Left colon (tissue), 2 donors: ENCODE measurements at regions not wholly inside any gene's neighbourhood (a gene's known extent, or its start where the extent isn't known, plus 50 kb on each side); places are given as distances from the start of the nearest gene placed in this dataset.
A peak's percentile ranks its signal among the peaks of the same experiment; 100 is the strongest.
"Not testable (repeated sequence)": the region's sequence is repeated elsewhere in the genome, so short reads cannot be mapped to it uniquely, and the experiment has no call there.

Experiments used
- ATAC-seq: fragments of 200-7000 bp; cut with Tn5 transposase; one replicate; pipeline ENCODE4 v1.9.1; 2020; ENCODE audit warnings: mild to moderate bottlenecking, moderate library complexity
- DNase-seq, 2 donors: peaks; one replicate each; pipeline ENCODE4 v3.0.0-alpha.2; 2020
- intact Hi-C, 2 donors: fragments of 100-400 bp; cut with DNase I in 1 of 2; cut with micrococcal nuclease in 1 of 2; formaldehyde crosslinking; loops; one replicate each; pipeline versions ENCODE4 v1.11.2 to v1.14.0; 2022; cut with DNase I, micrococcal nuclease
- donor health status: DM: no; HTN: no; CAD: no.
- donor health status: DM: yes; HTN: yes; CAD: no.

DNA sequence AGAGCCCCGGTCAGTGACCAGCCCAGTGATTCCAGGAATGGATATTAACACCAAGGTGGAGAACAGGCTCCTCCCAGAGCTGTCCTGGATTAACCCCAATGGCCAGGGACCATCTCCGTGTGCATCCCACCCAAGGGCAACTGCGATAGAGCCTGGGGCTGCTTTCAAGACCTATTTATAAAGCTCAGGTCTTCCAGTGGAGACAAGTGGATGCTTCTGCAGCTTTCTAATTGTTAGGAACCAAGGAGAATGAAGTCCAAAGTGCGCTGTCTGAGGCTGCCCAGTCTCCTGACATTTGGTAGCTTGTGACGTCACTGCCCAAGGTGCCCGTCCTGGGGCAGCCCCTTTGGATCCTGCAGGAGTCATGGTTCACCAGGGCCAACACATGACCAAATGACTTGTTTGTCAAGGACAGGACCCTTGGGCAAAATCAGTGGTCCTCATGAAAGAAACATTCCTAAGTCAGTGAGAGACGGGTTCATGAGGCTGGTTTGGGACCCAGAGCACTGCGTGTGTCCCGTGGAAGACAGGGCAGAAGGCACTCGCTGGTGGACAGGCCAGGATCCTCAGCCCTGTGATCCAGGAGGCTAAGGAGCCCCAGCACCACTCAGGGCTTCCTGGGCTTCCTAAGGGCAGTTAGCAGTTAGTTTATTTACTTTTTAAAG is 174.9 kb downstream of the ANKRD60 start:
- no peak for DNase-seq
- ATAC-seq, result no peak
- intact Hi-C loops, result no loop called here

DNA sequence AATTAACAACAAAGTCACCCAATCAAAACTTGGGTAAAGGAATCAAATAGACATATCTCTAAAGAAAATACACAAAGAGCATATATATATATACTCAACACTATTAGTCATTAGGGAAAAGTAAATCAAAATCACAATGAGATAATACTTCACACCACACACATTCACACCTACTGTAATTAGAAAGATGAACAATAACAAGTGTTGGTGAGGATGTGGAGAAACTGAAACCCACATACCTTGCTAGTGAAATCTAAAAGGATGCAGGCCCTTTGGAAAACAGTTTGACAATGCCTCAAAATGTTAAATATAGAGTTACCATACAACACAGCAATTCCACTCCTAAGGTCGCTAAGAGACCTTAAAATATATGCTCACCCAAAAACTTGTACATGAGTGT is 177.1 kb downstream of the ANKRD60 start:
- no peak for ATAC-seq
- DNase-seq, result no peak
- intact Hi-C loops, result no loop called here

DNA sequence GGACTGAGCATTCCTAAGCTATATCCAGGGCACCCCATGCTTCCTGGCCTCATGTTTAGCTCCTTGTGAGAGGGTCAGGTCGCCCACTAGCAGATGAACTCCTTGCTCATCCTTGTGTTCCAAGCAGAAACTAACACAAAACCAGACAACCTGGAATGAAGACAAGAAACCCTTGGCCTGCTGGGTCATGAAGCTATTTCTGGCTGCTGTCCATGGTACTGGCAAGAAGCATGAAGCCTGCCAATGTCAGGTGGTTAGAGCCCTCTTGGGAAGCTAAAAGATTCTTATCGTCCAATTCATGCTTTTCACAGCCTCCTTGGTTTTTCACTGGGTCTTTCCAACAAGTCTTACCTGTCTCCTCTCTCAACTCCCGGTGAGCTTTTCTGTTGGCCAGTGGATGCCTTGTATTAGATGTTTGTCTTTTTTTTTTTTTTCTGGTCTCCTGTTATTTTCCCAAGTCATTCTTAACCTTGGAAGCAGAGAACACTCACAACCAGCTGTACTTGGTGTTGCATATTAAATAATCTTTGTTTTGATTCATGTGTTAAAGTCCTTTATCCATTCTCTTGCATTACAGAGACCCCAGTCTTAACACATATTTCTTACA is 180.3 kb downstream of the ANKRD60 start:
- no peak for ATAC-seq
- DNase-seq, result no peak
- intact Hi-C loops, result no loop called here

DNA sequence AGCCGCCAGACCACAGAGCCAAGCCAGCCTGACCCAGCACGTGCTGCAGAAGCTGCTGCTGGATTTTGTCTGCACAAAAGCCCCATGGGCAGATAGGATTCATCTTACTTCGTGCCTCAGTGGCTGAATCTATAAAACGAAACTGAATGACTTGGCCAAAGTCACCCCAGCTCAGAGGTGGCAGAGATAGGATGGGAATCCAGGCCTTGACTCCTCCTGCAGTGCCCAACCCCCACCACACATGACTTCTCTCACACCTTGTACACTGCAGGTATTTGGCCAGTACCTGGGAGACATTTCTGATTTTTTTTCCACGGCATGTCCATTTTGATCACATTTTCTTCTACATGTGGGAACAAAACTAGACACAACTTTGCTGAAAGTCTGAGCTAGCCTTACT is 182.1 kb downstream of the ANKRD60 start:
- intact Hi-C loops, result no loop called here
- ATAC-seq (no peak), DNase-seq (no peak)

DNA sequence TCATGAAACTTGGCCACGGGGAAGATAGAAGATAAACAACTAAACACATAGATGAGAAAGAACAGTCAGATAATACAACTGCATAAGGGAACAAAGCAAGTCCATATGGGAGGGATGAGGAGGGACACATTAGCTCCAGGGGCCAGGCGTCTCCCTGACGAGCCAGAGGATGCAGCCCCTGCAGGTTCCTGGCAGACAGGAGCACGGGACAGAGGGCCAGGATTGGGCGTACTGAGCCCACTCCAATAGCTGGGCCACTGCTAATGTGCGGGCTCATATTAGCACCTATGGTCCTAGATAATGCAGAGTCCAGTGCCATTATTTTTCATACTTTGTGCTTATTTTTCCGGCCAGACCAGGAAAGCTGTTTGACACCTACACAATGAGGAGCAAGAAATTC is 182.9 kb downstream of the ANKRD60 start:
- ATAC-seq, result no peak
- intact Hi-C loops, result no loop called here
- no peak for DNase-seq

DNA sequence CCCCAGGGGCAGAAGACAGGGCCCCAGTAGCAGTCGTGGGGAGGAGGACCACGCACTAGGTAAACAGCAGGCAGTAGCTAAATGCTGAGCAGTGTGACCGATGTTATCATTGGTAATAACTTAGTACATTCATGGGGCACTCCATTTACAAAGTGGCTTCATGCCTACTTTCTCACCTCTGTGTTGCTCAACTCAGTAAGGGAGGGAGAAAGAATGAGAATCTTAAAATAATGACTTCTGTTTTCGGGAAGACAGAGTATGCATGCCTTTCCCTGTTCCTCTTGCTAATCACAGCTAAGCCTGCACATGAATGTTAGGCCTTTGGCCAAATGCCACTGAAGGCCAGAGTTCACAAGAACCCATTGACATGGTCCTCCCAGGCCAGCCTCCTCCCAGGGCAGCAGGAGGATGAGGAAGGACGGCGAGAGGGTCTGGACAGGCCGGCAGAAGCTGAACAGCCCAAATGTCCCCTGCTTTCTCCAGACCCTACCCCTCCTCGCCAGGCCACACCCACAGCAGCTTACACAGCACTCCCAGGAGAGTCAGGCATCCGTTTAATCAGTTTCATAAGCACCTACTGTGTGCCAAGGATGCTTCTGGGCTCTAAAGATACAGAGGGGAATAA is 183.4 kb downstream of the ANKRD60 start:
- intact Hi-C loops, result no loop called here
- DNase-seq (no peak), ATAC-seq (no peak)

DNA sequence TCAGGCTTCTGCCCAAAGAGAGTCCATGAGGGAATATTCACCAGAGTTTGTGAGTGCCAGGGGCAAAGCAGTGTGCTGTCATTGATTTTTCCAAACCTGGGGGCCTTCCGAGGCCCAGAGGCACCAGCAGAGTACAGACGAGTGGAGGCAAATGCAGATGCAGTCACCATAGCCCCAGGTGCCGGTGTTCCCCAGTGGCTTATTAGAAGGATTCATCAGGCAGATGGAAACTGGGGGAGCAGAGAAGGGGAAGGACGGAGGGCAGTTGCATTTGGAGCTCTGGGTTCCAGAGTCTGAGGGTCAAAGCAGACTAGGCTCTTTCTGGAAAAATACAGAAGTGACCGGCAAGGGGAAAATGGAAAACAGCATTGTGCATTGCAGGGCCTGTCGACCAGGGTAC is 184.2 kb downstream of the ANKRD60 start:
- no peak for DNase-seq
- intact Hi-C loops, result no loop called here

DNA sequence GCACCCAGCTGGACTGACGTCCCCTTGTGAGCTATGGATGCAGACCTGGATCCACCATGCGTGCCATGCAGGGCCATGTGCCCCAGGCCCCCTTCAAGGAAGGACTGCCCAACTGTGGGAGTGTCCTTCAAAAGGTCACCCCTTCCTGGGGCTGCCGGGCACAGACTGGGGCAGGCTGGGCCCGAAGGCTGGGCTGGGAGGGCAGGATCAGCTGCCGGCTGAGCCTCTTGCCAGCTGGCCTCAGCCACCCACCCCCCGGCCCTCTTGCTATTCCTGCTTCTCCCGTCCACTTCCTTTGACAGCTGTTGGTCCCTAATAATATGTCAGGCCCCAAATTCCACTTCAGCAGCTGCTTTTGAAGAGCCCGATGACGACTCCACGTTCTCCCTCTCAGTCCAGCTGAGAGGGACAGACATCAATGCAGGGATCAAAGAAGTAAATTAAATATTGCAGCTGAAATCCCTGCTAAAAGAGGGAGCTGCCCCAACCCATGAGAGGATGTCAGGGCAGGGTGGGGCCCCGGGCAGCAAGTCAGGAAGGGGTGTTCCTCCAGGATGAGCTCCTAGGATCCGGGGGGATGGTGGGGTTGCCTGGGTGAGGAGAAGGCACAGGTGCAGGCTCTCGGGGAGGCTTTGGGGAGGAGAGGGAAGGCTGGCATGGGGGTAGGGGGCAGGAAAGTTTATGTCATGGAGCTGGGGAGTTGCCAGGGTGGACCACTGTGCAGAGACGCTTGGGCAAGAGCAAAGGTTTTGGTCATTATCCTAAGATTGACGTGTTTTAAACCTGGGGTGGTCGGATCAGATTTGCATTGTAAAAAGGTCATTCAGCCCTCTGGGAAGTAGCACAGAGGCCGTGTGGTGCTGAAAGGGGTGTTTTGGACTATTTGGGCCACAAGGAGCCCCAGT is 185.0 kb downstream of the ANKRD60 start:
- intact Hi-C loops, result no loop called here
- DNase-seq (no peak), ATAC-seq (no peak)

More for the DNA sequence above, 184.2 kb downstream of the ANKRD60 start:
- no peak for ATAC-seq

DNA sequence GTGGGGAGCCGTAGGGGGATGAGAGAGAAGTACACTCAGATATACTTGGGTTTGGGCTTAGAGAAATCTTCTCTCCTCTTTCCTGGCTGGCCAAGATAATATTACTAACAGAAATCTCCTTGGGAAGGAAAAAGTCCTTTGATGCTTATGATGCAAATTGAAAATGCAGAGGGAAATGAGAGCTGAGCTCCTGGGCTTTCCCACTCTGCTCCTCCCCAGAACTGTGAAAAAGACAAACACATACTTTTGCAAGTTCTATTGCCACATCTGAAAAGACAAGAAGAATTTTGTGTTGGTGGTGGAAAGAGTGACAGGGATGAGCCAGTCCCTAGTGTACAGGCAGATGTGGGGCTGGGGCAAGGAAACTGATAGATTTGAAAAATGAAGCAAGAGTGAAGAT is 185.9 kb downstream of the ANKRD60 start:
- ATAC-seq, result no peak
- intact Hi-C loops, result no loop called here

DNA sequence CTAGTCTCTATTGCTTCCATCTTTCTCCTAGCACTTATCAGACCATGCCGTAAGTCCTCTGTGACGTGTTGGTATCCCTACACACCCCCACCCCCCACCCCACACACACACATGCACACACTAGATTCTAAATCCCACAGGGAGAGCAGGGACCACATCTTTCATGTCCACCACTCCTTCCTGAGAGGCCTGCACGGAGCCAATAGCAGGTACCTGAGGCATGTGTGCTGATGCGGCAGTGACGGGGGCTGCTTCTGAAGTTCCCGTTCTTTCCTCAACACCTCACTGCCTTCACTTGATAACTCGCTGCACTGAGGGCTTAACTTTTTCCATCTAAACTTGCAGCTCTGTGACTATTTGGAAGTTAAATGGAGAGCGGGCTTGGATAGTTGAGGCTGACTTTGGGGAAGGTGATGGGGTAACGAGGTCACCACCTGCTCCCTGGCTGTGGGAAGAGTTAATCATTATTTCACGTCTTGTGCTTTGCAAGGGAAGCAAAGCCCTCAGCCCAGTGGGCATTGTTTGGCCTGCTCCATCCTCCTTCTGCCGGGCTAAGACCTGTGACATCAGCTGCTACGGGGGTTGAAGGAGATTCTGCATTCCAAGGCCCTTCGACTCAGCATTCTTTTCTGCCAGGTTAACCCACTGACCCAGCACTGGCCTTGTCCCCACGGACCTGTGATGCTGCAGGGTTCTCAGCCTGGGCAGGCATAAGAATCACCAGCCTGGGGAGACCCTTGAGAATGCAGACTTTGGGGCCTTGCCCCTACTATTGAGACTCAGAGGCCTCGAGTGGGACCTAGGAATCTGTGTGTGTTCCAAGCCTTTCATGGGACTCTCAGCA is 187.8 kb downstream of the ANKRD60 start:
- intact Hi-C loops, result no loop called here
- no peak for DNase-seq
- no peak for ATAC-seq

More for the DNA sequence above, 185.9 kb downstream of the ANKRD60 start:
- no peak for DNase-seq

DNA sequence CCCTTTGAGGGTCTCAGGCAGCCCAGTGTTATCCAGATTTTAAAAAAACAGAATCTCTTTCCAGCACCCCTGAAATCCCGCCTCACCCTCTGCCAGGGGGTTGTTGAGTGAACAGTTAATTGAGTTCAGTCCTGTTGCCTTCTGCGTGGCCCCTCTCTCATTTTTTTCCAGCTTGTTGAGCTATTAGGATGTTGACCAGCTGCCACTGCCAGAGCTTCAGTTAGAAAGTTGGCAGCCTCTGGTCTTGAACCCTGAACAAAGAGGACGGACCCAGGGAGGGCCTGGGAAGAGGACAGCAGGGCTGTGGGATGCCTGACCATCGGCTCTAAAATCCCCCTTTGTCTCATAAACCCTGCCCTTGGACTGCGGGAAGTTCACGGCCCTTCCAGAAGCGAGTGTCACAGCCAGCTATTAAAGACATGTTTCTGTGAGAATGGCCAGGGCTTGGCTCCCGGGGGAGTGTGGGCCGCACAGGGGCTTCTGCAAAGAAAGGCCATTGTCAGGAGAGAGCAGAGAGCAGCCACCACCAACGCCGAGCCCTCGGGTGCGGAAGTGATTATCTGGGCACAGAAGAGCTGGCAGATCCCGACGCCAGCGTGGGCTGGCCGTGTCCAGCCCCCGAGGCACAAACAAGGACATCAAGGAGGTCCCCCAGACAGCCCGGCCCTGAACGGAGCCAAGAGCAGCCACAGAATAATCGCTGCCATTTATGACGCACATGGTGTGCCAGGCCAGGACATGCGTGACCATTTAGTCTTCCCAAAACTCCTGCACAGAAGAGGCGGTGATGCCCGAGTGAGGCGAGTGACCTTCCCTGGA is 189.0 kb downstream of the ANKRD60 start:
- DNase-seq (no peak), ATAC-seq (no peak)
- intact Hi-C loops, result no loop called here

DNA sequence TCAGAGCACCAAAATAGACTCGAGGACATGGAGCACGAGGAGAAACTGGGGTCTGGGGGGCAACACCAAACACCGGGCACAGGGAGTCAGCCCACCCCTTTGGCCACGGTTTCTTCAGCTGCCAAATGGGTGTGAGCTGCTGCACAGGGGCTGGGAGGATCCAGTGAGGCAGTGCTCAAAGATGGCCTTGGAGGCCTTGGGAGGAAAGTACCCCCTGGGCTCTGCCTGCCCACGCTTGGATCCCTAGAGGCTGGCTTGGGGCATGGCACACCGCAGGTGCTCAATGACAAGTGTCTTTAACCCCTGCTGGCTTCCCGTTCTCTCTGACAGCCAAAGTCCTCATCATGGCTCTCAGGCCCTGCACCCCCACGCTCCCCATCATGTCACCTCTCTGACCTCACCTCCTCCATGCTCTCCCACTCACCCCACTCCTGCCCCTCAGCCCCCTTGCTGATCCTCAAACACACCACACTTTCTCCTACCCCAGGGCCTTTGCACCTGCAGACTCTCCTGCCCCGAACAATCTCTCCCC is 190.3 kb downstream of the ANKRD60 start:
- DNase-seq, result no peak
- no peak for ATAC-seq
- intact Hi-C loops, result no loop called here

DNA sequence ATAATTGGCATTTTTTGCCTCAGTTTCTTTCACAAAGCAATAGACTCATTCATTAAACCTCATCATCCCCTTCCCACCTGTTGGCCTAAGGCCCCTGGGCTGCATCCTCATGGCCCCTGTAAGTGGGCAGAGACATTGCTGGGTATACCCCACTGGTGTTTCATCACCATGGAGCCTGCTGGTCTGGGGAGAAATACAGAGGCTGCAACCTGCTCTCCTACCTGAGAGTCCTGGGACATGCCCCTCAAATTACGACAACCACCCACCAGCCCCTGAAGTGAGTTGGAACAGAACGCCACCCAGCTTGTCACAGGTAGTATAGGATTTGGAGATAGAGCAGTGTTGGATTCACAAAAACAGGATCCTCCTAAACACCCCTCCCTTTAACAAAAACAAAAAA is 190.8 kb downstream of the ANKRD60 start:
- intact Hi-C loops, result no loop called here
- DNase-seq (no peak), ATAC-seq (no peak)

DNA sequence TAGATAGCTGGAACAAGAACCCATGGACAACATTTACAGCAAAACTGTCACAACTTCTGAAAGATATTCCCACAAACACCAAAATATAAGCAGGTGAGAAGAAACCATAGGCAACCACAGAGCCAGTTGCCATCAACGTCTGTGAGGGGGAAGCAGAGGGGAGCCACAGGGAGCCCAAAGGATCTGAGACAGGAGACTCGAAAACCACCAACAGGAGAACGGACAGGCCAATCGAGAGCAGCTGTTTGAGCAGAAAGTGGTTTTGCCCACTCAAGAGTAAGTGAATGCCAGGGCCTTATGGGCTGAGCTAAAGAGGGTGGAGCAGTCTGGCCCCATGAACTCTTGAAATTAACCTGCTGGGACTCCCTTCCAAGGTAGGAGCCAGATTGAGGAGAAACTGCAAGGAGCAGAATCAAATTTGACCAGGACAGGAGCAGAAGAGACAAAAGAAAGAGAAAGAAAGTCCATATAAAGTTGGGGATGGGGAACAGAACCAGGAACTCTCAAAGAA is 195.4 kb downstream of the ANKRD60 start:
- intact Hi-C loops, result no loop called here

DNA sequence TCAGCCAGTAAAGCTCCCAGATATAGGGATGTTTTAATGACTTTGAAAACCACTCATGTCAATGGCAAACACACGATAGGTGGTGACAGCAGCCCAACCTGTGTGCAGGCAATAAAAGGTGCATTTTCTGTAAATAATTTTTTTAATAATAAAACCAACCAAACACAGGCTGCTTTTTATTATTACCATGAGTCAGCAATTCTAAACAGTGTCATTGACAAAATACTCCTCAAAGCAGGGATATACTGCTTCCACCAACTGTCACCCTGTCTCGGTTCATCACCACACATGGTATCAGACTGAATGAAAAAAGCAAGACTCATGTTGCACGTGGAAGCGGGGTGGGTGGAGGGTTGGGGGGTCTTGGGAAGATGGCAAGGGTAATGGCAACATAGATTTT is 195.9 kb downstream of the ANKRD60 start:
- intact Hi-C loops, result no loop called here
- ATAC-seq (no peak), DNase-seq (no peak)

More for the DNA sequence above, 195.4 kb downstream of the ANKRD60 start:
- DNase-seq (no peak), ATAC-seq (no peak)

DNA sequence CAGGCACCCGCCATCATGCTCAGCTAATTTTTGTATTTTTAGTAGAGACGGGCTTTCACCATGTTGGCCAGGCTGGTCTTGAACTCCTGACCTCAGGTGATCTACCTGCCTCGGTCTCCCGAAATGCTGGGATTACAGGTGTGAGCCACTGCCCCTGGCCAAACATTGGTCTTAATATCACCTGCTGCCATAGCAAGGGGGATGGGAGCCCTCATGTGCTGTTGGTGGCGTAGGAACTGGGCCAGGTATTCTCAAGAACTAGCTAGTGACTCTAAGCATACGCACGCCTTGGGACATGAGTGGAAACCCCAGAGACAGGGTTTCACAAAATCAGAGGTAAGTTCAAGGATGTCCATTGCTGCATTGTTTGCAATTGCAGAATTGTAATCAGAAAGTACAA is 197.1 kb downstream of the ANKRD60 start:
- intact Hi-C loops, ATAC-seq, DNase-seq: not testable (repeated sequence)

DNA sequence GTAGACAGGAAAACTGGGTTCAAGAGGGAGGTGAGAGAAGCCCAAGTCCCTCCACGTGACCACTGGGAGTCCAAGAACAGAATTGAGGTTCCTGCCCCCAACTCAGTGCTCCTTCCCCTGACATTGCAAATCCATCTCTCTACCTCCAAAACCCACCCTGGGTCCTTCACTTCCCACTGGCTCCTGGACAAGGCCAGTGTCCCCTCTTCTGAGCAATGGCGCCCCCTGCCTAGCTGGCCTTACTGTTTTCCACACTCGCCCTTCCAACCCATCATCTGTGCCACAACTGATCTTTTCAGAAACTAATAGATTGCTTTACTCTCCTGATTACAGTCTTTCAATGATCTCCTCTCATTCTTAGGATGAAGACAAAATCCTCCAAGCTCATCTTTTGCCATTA is 200.3 kb downstream of the ANKRD60 start:
- peak in 1 of 2 donors; percentile 54 for DNase-seq
- ATAC-seq, result no peak

More for the DNA sequence above, 200.3 kb downstream of the ANKRD60 start:
- intact Hi-C loops, result no loop called here
